Erythroblast (primary cell): ENCODE measurements at regions not wholly inside any gene's neighbourhood (a gene's known extent, or its start where the extent isn't known, plus 50 kb on each side); places are given as distances from the start of the nearest gene placed in this dataset.

Experiments
- GATA1 ChIP-seq: IDR thresholded peaks from 2 replicates; pipeline ENCODE4 v1.6.1; 2011; ENCODE audit warnings: low read depth, mild to moderate bottlenecking, control low read depth, low read length, moderate library complexity
- POLR2A ChIP-seq: IDR thresholded peaks from 2 replicates; pipeline ENCODE4 v1.6.1; 2011; ENCODE audit warnings: mild to moderate bottlenecking, low read length

- TF ChIP-seq POLR2A (no peak), GATA1 (no peak)
These were observed 840.3 kb upstream of the LRRC4C start for GRCh38 chr11:42299780-42300179.
